ENCODE measurements at regions not wholly inside any gene's neighbourhood (a gene's known extent, or its start where the extent isn't known, plus 50 kb on each side); places are given as distances from the start of the nearest gene placed in this dataset.

DNA sequence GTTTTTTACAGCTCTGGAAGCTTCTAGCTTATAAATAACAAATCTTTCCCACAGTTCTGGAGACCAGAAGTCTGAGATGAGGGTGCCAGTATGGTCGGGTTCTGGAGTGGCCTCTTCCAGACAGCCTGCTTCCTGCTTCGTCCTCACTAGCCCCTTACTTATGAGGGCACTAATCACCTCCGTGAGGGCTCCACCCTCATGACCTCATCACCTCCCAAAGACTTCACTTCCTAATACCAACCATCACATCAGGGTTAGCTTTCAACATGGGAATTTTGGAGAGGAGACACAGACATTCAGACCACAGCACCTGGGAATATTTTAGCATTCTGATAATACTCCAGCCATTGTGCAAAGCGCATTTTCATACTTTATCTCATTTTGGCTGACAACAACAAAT is 223.7 kb upstream of the IRF2BP2 start:
- Mint-ChIP-seq H3K36me3 (no peaks in the 10 kb centered on the region), H3K27me3 (ENCODE audit: low read depth) (no peaks in the 10 kb centered on the region), H3K27ac (no peak overlapping the region), H3K4me3 (no peak overlapping the region), H3K4me1 (no peaks in the 10 kb centered on the region), H3K9me3 (peaks cover 8% of the 10 kb centered on the region)
- DNase-seq (ENCODE audit: low spot score in 2 of 2, unreplicated experiment in 2 of 2) = no peak
- TF ChIP-seq, protein P1, sequence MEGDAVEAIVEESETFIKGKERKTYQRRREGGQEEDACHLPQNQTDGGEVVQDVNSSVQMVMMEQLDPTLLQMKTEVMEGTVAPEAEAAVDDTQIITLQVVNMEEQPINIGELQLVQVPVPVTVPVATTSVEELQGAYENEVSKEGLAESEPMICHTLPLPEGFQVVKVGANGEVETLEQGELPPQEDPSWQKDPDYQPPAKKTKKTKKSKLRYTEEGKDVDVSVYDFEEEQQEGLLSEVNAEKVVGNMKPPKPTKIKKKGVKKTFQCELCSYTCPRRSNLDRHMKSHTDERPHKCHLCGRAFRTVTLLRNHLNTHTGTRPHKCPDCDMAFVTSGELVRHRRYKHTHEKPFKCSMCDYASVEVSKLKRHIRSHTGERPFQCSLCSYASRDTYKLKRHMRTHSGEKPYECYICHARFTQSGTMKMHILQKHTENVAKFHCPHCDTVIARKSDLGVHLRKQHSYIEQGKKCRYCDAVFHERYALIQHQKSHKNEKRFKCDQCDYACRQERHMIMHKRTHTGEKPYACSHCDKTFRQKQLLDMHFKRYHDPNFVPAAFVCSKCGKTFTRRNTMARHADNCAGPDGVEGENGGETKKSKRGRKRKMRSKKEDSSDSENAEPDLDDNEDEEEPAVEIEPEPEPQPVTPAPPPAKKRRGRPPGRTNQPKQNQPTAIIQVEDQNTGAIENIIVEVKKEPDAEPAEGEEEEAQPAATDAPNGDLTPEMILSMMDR (IDR thresholded peaks at IDR 0.05; ENCODE audit: unreplicated experiment) = no peak

- Mint-ChIP-seq H3K27me3 (ENCODE audit: low read depth) (peaks cover 2% of the 10 kb centered on the region), H3K4me3 (no peak overlapping the region), H3K27ac (no peak overlapping the region), H3K4me1 (no peaks in the 10 kb centered on the region), H3K36me3 (no peaks in the 10 kb centered on the region), H3K9me3 (peaks cover 8% of the 10 kb centered on the region)
- no peak for DNase-seq (ENCODE audit: low spot score in 2 of 2, unreplicated experiment in 2 of 2)
- TF ChIP-seq, protein P1 (IDR thresholded peaks at IDR 0.05; ENCODE audit: unreplicated experiment) = no peak
Observed at GRCh38 chr1:234833118-234833517, 223.1 kb upstream of the IRF2BP2 start.

GRCh38 chr1:234827656-234828055 is 217.7 kb upstream of the IRF2BP2 start:
- DNase-seq (ENCODE audit: low spot score in 2 of 2, unreplicated experiment in 2 of 2) = no peak
- Mint-ChIP-seq H3K9me3 (peaks cover 4% of the 10 kb centered on the region), H3K4me1 (peaks cover 15% of the 10 kb centered on the region), H3K36me3 (no peaks in the 10 kb centered on the region), H3K4me3 (no peak overlapping the region), H3K27ac (no peak overlapping the region), H3K27me3 (ENCODE audit: low read depth) (peaks cover 2% of the 10 kb centered on the region)
- TF ChIP-seq, protein P1 (IDR thresholded peaks at IDR 0.05; ENCODE audit: unreplicated experiment) = no peak

- DNase-seq (ENCODE audit: low spot score in 2 of 2, unreplicated experiment in 2 of 2) = no peak
- H3K27me3 Mint-ChIP-seq (ENCODE audit: low read depth) = peaks cover 2% of the 10 kb centered on the region
- H3K4me3 Mint-ChIP-seq = no peak overlapping the region
- no peaks in the 10 kb centered on the region for H3K36me3 Mint-ChIP-seq
- peaks cover 15% of the 10 kb centered on the region for H3K4me1 Mint-ChIP-seq
- no peak overlapping the region for H3K27ac Mint-ChIP-seq
- TF ChIP-seq, protein P1 (IDR thresholded peaks at IDR 0.05; ENCODE audit: unreplicated experiment) = no peak
- H3K9me3 Mint-ChIP-seq = peaks cover 4% of the 10 kb centered on the region
Observed at GRCh38 chr1:234827181-234827580, 217.2 kb upstream of the IRF2BP2 start.

- Mint-ChIP-seq H3K4me3 (no peak overlapping the region), H3K36me3 (no peaks in the 10 kb centered on the region), H3K27ac (no peak overlapping the region), H3K27me3 (ENCODE audit: low read depth) (peaks cover 2% of the 10 kb centered on the region), H3K4me1 (peaks cover 15% of the 10 kb centered on the region), H3K9me3 (peaks cover 4% of the 10 kb centered on the region)
- TF ChIP-seq, protein P1 (IDR thresholded peaks at IDR 0.05; ENCODE audit: unreplicated experiment) = no peak
- DNase-seq (ENCODE audit: low spot score in 2 of 2, unreplicated experiment in 2 of 2) = no peak
Observed at GRCh38 chr1:234826352-234826751, 216.4 kb upstream of the IRF2BP2 start.
